Osteoblast (primary cell): ENCODE measurements at regions not wholly inside any gene's neighbourhood (a gene's known extent, or its start where the extent isn't known, plus 50 kb on each side); places are given as distances from the start of the nearest gene placed in this dataset.

Experiments
- DNase-seq: peaks from one replicate; pipeline ENCODE4 v3.0.0; 2011; ENCODE audit warnings: low spot score, mixed read lengths; ENCODE audit not compliant: insufficient read length; ENCODE audit errors: missing footprints
- H2AFZ ChIP-seq: 2 replicates; pipeline ENCODE4 v1.6.0; 2011; ENCODE audit warnings: mild to moderate bottlenecking, low read length
- H3K27ac ChIP-seq: 2 replicates; pipeline ENCODE4 v1.5.1; 2011; ENCODE audit warnings: mild to moderate bottlenecking, low read depth, low read length, moderate library complexity
- H3K27me3 ChIP-seq: 2 replicates; pipeline ENCODE4 v1.6.0; 2012; ENCODE audit warnings: mild to moderate bottlenecking, control low read depth, inconsistent platforms, low read length, moderate library complexity; ENCODE audit not compliant: insufficient read depth
- H3K36me3 ChIP-seq: 2 replicates; pipeline ENCODE4 v1.5.1; 2011; ENCODE audit warnings: mild to moderate bottlenecking, low read length, control low read depth, moderate library complexity; ENCODE audit not compliant: insufficient read depth
- H3K4me1 ChIP-seq: 2 replicates; pipeline ENCODE4 v1.5.1; 2011; ENCODE audit warnings: mild to moderate bottlenecking, low read length, control low read depth, moderate library complexity; ENCODE audit not compliant: insufficient read depth
- H3K4me2 ChIP-seq: 2 replicates; pipeline ENCODE4 v1.6.0; 2011; ENCODE audit warnings: mild to moderate bottlenecking, low read length; ENCODE audit not compliant: insufficient read depth
- H3K4me3 ChIP-seq: fragments of 200-600 bp; sonication (generic); 3 replicates; pipeline ENCODE4 v1.5.1; 2012; ENCODE audit warnings: mild to moderate bottlenecking, low read length, inconsistent platforms; ENCODE audit not compliant: insufficient read depth
- H3K79me2 ChIP-seq: 2 replicates; pipeline ENCODE4 v1.6.0; 2012; ENCODE audit warnings: mild to moderate bottlenecking, low read length, control low read depth, inconsistent platforms; ENCODE audit not compliant: insufficient read depth
- H3K9me3 ChIP-seq: 2 replicates; pipeline ENCODE4 v1.5.1; 2011; ENCODE audit warnings: low read depth, low read length, control low read depth
- H4K20me1 ChIP-seq: 2 replicates; pipeline ENCODE4 v1.6.0; 2012; ENCODE audit warnings: mild to moderate bottlenecking, low read length, control low read depth; ENCODE audit not compliant: insufficient read depth
- TF ChIP-seq, protein P1 (sequence below): IDR thresholded peaks from 2 replicates; pipeline ENCODE4 v1.5.1; 2011; ENCODE audit warnings: mild to moderate bottlenecking, low read depth, low read length, moderate library complexity; ENCODE audit errors: extremely low read depth

GRCh38 chr7:96426685-96427084 lies 104.8 kb upstream of the SLC25A13 start:
- H2AFZ ChIP-seq: no peak overlapping the region
- no peak overlapping the region for H3K27ac ChIP-seq
- no peaks in the 10 kb centered on the region for H4K20me1 ChIP-seq
- TF ChIP-seq, protein P1, sequence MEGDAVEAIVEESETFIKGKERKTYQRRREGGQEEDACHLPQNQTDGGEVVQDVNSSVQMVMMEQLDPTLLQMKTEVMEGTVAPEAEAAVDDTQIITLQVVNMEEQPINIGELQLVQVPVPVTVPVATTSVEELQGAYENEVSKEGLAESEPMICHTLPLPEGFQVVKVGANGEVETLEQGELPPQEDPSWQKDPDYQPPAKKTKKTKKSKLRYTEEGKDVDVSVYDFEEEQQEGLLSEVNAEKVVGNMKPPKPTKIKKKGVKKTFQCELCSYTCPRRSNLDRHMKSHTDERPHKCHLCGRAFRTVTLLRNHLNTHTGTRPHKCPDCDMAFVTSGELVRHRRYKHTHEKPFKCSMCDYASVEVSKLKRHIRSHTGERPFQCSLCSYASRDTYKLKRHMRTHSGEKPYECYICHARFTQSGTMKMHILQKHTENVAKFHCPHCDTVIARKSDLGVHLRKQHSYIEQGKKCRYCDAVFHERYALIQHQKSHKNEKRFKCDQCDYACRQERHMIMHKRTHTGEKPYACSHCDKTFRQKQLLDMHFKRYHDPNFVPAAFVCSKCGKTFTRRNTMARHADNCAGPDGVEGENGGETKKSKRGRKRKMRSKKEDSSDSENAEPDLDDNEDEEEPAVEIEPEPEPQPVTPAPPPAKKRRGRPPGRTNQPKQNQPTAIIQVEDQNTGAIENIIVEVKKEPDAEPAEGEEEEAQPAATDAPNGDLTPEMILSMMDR: no peak
- H3K79me2 ChIP-seq: no peaks in the 10 kb centered on the region
- no peaks in the 10 kb centered on the region for H3K9me3 ChIP-seq
- H3K36me3 ChIP-seq: no peaks in the 10 kb centered on the region
- peaks cover 8% of the 10 kb centered on the region for H3K27me3 ChIP-seq
- no peak overlapping the region for H3K4me2 ChIP-seq
- no peak overlapping the region for H3K4me3 ChIP-seq
- no peak for DNase-seq
- H3K4me1 ChIP-seq: no peaks in the 10 kb centered on the region

- H3K79me2 ChIP-seq: no peaks in the 10 kb centered on the region
- H3K4me2 ChIP-seq: no peak overlapping the region
- peaks cover 8% of the 10 kb centered on the region for H3K27me3 ChIP-seq
- H3K4me3 ChIP-seq: no peak overlapping the region
- H3K36me3 ChIP-seq: no peaks in the 10 kb centered on the region
- no peaks in the 10 kb centered on the region for H3K9me3 ChIP-seq
- H3K4me1 ChIP-seq: no peaks in the 10 kb centered on the region
- H4K20me1 ChIP-seq: no peaks in the 10 kb centered on the region
- TF ChIP-seq, protein P1: no peak
- DNase-seq: no peak
- no peak overlapping the region for H3K27ac ChIP-seq
- H2AFZ ChIP-seq: no peak overlapping the region
These were observed 104.1 kb upstream of the SLC25A13 start for GRCh38 chr7:96426027-96426426.

DNA sequence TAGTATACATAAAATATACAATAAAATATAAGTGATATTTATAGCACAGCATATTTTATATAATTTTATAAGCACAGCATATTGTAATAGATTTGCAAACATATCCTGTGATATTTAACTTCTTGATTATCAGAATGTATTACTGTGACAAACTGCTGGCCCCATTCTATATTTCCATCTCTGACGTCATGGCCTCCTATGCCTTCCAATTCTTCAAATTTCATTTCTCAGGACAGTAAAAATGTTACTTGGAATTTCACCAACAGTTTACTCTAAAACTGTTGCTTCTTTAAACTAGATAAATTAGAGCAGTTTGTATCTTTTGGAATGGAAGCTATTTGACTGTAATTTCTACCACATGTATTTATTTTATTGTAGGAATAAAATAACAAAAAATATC lies 102.5 kb upstream of the SLC25A13 start:
- Histone ChIP-seq H3K4me2 (no peak overlapping the region), H4K20me1 (no peaks in the 10 kb centered on the region), H3K4me1 (no peaks in the 10 kb centered on the region), H3K36me3 (no peaks in the 10 kb centered on the region), H3K27ac (no peak overlapping the region), H3K9me3 (no peaks in the 10 kb centered on the region), H3K4me3 (no peak overlapping the region), H3K79me2 (no peaks in the 10 kb centered on the region), H2AFZ (no peak overlapping the region), H3K27me3 (peaks cover 7% of the 10 kb centered on the region)
- TF ChIP-seq, protein P1: no peak
- DNase-seq: no peak

- Histone ChIP-seq H3K4me3 (no peak overlapping the region), H2AFZ (no peak overlapping the region), H3K36me3 (no peaks in the 10 kb centered on the region), H3K27me3 (no peaks in the 10 kb centered on the region), H3K4me2 (no peak overlapping the region), H3K27ac (no peak overlapping the region), H3K9me3 (no peaks in the 10 kb centered on the region), H3K79me2 (no peaks in the 10 kb centered on the region), H3K4me1 (no peaks in the 10 kb centered on the region), H4K20me1 (no peaks in the 10 kb centered on the region)
- DNase-seq: no peak
- TF ChIP-seq, protein P1: no peak
These were observed 100.5 kb upstream of the SLC25A13 start for GRCh38 chr7:96422388-96422787.
